Mesendoderm (in vitro differentiated cells): ENCODE measurements at regions not wholly inside any gene's neighbourhood (a gene's known extent, or its start where the extent isn't known, plus 50 kb on each side); places are given as distances from the start of the nearest gene placed in this dataset.

Experiments used
- DNase-seq: peaks from one replicate; pipeline ENCODE4 v3.0.0; 2013
- H2AK5ac ChIP-seq: 2 replicates; pipeline ENCODE4 v1.6.1; 2013; ENCODE audit warnings: low read length, inconsistent platforms
- H2BK120ac ChIP-seq: 2 replicates; pipeline ENCODE4 v1.6.1; 2013; ENCODE audit warnings: low read depth, mild to moderate bottlenecking, low read length, moderate library complexity, mixed read lengths
- H2BK15ac ChIP-seq: replicated peaks from 2 replicates; pipeline ENCODE4 v1.6.1; 2013; ENCODE audit warnings: low read depth, mild to moderate bottlenecking, moderate library complexity
- H2BK5ac ChIP-seq: 2 replicates; pipeline ENCODE4 v1.6.1; 2013; ENCODE audit warnings: low read length, inconsistent platforms
- H3K18ac ChIP-seq: 2 replicates; pipeline ENCODE4 v1.6.1; 2013; ENCODE audit warnings: mild to moderate bottlenecking, low read length, mixed read lengths
- H3K23ac ChIP-seq: one replicate; pipeline ENCODE4 v1.6.1; 2013; ENCODE audit warnings: low read length
- H3K27ac ChIP-seq: 2 replicates; pipeline ENCODE4 v1.5.1; 2013; ENCODE audit warnings: low read depth, mild to moderate bottlenecking, inconsistent platforms, low read length, moderate library complexity
- H3K27me3 ChIP-seq: 2 replicates; pipeline ENCODE4 v1.6.1; 2013; ENCODE audit warnings: low read length, control low read depth, mild to moderate bottlenecking, inconsistent platforms; ENCODE audit not compliant: insufficient read depth, poor library complexity
- H3K36me3 ChIP-seq: 2 replicates; pipeline ENCODE4 v1.6.1; 2013; ENCODE audit warnings: low read length, inconsistent platforms; ENCODE audit not compliant: control insufficient read depth, insufficient read depth
- H3K4ac ChIP-seq: one replicate; pipeline ENCODE4 v1.6.1; 2013; ENCODE audit warnings: low read depth, mild to moderate bottlenecking, low read length, moderate library complexity
- H3K4me1 ChIP-seq: 2 replicates; pipeline ENCODE4 v1.6.1; 2013; ENCODE audit warnings: low read depth, low read length, inconsistent platforms; ENCODE audit not compliant: control insufficient read depth
- H3K4me2 ChIP-seq: 2 replicates; pipeline ENCODE4 v1.6.1; 2013; ENCODE audit warnings: low read length
- H3K4me3 ChIP-seq: 2 replicates; pipeline ENCODE4 v1.5.1; 2013; ENCODE audit warnings: mild to moderate bottlenecking, low read length
- H3K56ac ChIP-seq: one replicate; pipeline ENCODE4 v1.6.1; 2013; ENCODE audit warnings: low read length
- H3K79me1 ChIP-seq: 2 replicates; pipeline ENCODE4 v1.6.1; 2013; ENCODE audit warnings: low read length, inconsistent platforms
- H3K79me2 ChIP-seq: 2 replicates; pipeline ENCODE4 v1.6.1; 2013; ENCODE audit warnings: mild to moderate bottlenecking, low read length; ENCODE audit not compliant: control insufficient read depth, insufficient read depth
- H3K9ac ChIP-seq: 2 replicates; pipeline ENCODE4 v1.6.1; 2013; ENCODE audit warnings: low read length, inconsistent platforms
- H4K5ac ChIP-seq: one replicate; pipeline ENCODE4 v1.6.1; 2013; ENCODE audit warnings: low read length
- H4K8ac ChIP-seq: one replicate; pipeline ENCODE4 v1.6.1; 2013; ENCODE audit warnings: low read depth, mild to moderate bottlenecking, control low read depth, low read length, moderate library complexity
- WGBS: extraction: QIAGEN DNeasy Blood & Tissue Kit; methylation state at CpG from one replicate; pipeline ENCODE4 v1.1.7; 2013; ENCODE audit warnings: low lambda C conversion rate, missing lambda C conversion rate; ENCODE audit not compliant: insufficient coverage; ENCODE audit errors: extremely low coverage; 5-methylcytosine and 5-hydroxymethylcytosine counted together

GRCh38 chr2:121855510-121855909 is 100.1 kb downstream of the TSN start:
- WGBS: no CpG with 5 or more reads among the region's 4 CpGs
- DNase-seq: no peak

GRCh38 chr2:121856360-121856759 is 100.9 kb downstream of the TSN start:
- no peak overlapping the region for H3K4ac ChIP-seq
- no peak overlapping the region for H2AK5ac ChIP-seq
- no peak overlapping the region for H3K18ac ChIP-seq
- no peak overlapping the region for H3K4me2 ChIP-seq
- no peaks in the 10 kb centered on the region for H3K4me1 ChIP-seq
- no peak overlapping the region for H4K5ac ChIP-seq
- H2BK5ac ChIP-seq: no peak overlapping the region
- no peaks in the 10 kb centered on the region for H3K36me3 ChIP-seq
- H3K79me2 ChIP-seq: no peaks in the 10 kb centered on the region
- H3K27ac ChIP-seq: no peak overlapping the region
- no peak overlapping the region for H2BK15ac ChIP-seq
- DNase-seq: peak; percentile 46
- WGBS: no CpG with 5 or more reads among the region's 3 CpGs
- H3K79me1 ChIP-seq: no peaks in the 10 kb centered on the region
- H3K9ac ChIP-seq: no peak overlapping the region
- H3K4me3 ChIP-seq: no peak overlapping the region
- no peak overlapping the region for H3K56ac ChIP-seq
- H4K8ac ChIP-seq: no peak overlapping the region
- no peaks in the 10 kb centered on the region for H3K27me3 ChIP-seq
- H2BK120ac ChIP-seq: no peak overlapping the region
- no peak overlapping the region for H3K23ac ChIP-seq

More at GRCh38 chr2:121855510-121855909, 100.1 kb downstream of the TSN start:
- Histone ChIP-seq H4K8ac (no peak overlapping the region), H3K4me2 (no peak overlapping the region), H2BK15ac (no peak overlapping the region), H3K9ac (no peak overlapping the region), H3K36me3 (no peaks in the 10 kb centered on the region), H3K79me1 (no peaks in the 10 kb centered on the region), H3K23ac (no peak overlapping the region), H3K4me3 (no peak overlapping the region), H3K79me2 (no peaks in the 10 kb centered on the region), H3K4ac (no peak overlapping the region), H3K27me3 (no peaks in the 10 kb centered on the region), H3K18ac (no peak overlapping the region), H3K56ac (no peak overlapping the region), H4K5ac (no peak overlapping the region), H2AK5ac (no peak overlapping the region), H3K4me1 (no peaks in the 10 kb centered on the region), H2BK5ac (no peak overlapping the region), H2BK120ac (no peak overlapping the region), H3K27ac (no peak overlapping the region)

DNA sequence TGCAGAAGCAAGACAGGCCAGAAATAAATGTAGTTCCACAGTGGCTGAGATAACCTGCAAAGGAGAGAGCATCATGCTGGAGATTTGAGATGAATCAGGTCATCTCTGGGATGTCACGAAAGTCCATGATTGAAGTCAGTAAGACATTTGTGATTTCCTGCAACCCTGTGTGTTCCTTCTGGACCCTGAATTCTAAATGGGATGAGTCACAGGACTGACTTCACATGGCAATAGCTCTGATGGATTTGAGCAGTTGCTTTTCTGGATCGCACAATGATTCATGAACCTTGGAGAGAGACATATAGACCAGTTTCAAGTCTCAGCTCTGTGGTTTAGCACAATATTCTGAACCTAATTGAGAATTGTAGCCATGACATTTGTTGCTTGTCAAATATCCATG is 102.9 kb downstream of the TSN start:
- Histone ChIP-seq H2BK15ac (no peak overlapping the region), H3K56ac (no peak overlapping the region), H3K18ac (no peak overlapping the region), H3K36me3 (no peaks in the 10 kb centered on the region), H4K8ac (no peak overlapping the region), H3K27ac (no peak overlapping the region), H3K4me2 (no peak overlapping the region), H3K4me3 (no peak overlapping the region), H2BK5ac (no peak overlapping the region), H3K27me3 (no peaks in the 10 kb centered on the region), H3K23ac (no peak overlapping the region), H2AK5ac (no peak overlapping the region), H2BK120ac (no peak overlapping the region), H3K4ac (no peak overlapping the region), H4K5ac (no peak overlapping the region), H3K79me2 (no peaks in the 10 kb centered on the region), H3K9ac (no peak overlapping the region), H3K79me1 (no peaks in the 10 kb centered on the region), H3K4me1 (no peaks in the 10 kb centered on the region)
- no CpG with 5 or more reads among the region's 2 CpGs for WGBS
- DNase-seq: no peak

DNA sequence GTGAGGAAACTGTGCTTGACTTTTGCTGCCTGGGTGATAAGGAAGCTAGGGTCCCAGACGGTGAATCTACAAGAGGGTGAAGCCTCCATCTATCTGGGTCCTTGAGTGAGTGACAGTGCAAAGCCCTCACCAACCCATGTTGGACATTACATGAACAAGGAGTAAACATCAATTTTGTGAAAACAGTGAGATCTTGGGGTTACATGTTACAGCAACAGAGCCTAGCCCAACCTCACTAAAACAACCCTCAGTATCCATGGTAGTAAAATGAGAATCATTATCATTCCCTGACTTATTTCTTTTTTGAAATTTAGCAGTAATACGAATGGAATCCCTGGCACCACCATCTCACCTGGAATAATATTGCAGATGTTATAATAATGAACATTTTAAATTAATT is 103.4 kb downstream of the TSN start:
- no peaks in the 10 kb centered on the region for H3K79me1 ChIP-seq
- no peaks in the 10 kb centered on the region for H3K27me3 ChIP-seq
- no peak overlapping the region for H3K23ac ChIP-seq
- H3K4me3 ChIP-seq: no peak overlapping the region
- H3K79me2 ChIP-seq: no peaks in the 10 kb centered on the region
- no peak overlapping the region for H4K8ac ChIP-seq
- H2BK15ac ChIP-seq: no peak overlapping the region
- H3K4me1 ChIP-seq: no peaks in the 10 kb centered on the region
- H2BK5ac ChIP-seq: no peak overlapping the region
- H3K9ac ChIP-seq: no peak overlapping the region
- H2AK5ac ChIP-seq: no peak overlapping the region
- H2BK120ac ChIP-seq: no peak overlapping the region
- H3K27ac ChIP-seq: no peak overlapping the region
- H3K18ac ChIP-seq: no peak overlapping the region
- H3K4me2 ChIP-seq: no peak overlapping the region
- H3K36me3 ChIP-seq: no peaks in the 10 kb centered on the region
- H3K4ac ChIP-seq: no peak overlapping the region
- WGBS: no CpG with 5 or more reads among the region's 2 CpGs
- H4K5ac ChIP-seq: no peak overlapping the region
- no peak overlapping the region for H3K56ac ChIP-seq
- DNase-seq: no peak

DNA sequence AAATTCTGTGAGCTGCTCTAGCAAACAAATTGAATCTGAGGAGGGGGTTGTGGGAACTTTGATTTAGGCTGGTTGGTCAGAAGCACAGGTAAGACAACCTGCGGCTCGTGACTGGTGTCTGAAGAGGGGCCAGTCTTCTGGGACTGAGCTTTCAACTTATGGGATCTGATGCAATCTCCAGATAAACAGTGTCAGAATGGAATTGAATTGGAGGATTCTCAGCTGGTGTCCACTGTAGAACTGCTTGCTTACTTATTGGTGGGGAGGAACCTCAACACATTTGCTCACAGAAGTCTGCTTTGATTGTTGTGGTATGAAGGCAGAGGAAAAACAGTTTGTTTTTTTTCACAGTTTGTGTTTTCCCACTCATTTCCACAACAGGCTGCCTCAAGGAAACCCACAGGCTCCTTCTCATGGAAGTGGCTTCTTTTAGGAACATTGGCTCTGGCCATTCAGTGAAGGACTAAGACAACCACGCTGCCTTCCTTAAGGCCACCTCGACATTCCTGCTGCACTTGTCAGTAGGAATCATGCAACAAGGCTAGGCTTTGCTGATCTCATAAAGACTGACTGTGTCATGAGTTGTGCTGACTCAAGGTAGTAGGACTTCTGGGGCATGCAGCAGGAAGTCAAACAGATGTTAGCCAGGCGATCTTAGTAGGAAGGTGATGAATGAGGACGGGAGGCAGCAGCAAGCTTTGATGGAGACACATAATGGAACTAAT is 104.7 kb downstream of the TSN start:
- no peaks in the 10 kb centered on the region for H3K79me1 ChIP-seq
- H4K8ac ChIP-seq: no peak overlapping the region
- H3K4me3 ChIP-seq: no peak overlapping the region
- no peak overlapping the region for H3K4ac ChIP-seq
- no peak overlapping the region for H3K4me2 ChIP-seq
- H2AK5ac ChIP-seq: no peak overlapping the region
- H2BK15ac ChIP-seq: no peak overlapping the region
- H2BK120ac ChIP-seq: no peak overlapping the region
- H3K56ac ChIP-seq: no peak overlapping the region
- no peak overlapping the region for H2BK5ac ChIP-seq
- no peak overlapping the region for H3K18ac ChIP-seq
- H3K4me1 ChIP-seq: no peaks in the 10 kb centered on the region
- no peaks in the 10 kb centered on the region for H3K27me3 ChIP-seq
- H4K5ac ChIP-seq: no peak overlapping the region
- H3K9ac ChIP-seq: no peak overlapping the region
- H3K79me2 ChIP-seq: no peaks in the 10 kb centered on the region
- DNase-seq: peak; percentile 40
- H3K27ac ChIP-seq: no peak overlapping the region
- H3K36me3 ChIP-seq: no peaks in the 10 kb centered on the region
- no peak overlapping the region for H3K23ac ChIP-seq
- no CpG with 5 or more reads among the region's 6 CpGs for WGBS

DNA sequence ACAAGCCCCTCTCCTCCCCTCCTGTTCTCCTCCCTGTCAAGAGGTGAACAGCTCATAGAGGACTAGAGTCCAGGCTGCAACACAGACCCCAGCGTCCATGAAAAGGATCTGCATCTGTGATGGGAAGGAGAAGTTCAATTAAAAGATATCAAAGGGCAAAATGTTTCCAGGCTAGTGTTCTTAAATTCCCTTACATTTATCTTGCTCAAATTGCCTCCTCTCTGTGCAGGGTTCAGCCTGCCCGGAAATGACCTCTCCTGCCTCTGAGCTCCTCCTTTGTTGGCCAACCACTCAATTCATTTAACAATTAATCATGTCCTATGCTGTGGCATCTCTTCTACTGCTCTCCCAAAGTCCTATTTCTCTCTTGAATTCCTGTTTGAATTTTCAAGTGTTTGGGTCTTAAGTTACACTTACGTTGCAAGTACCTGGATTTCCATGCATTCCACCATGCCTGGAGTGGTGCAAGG is 105.3 kb downstream of the TSN start:
- Histone ChIP-seq H3K27ac (no peak overlapping the region), H2BK15ac (no peak overlapping the region), H2AK5ac (no peak overlapping the region), H3K4me3 (no peak overlapping the region), H3K36me3 (no peaks in the 10 kb centered on the region), H3K27me3 (no peaks in the 10 kb centered on the region), H3K79me1 (no peaks in the 10 kb centered on the region), H3K4me1 (no peaks in the 10 kb centered on the region), H2BK5ac (no peak overlapping the region), H4K8ac (no peak overlapping the region), H3K79me2 (no peaks in the 10 kb centered on the region), H3K4ac (no peak overlapping the region), H3K56ac (no peak overlapping the region), H3K9ac (no peak overlapping the region), H2BK120ac (no peak overlapping the region), H3K4me2 (no peak overlapping the region), H3K23ac (no peak overlapping the region), H3K18ac (no peak overlapping the region), H4K5ac (no peak overlapping the region)
- no CpG with 5 or more reads among the region's 3 CpGs for WGBS
- no peak for DNase-seq
